NCI-H2196 (cell line): ENCODE measurements at regions not wholly inside any gene's neighbourhood (a gene's known extent, or its start where the extent isn't known, plus 50 kb on each side); places are given as distances from the start of the nearest gene placed in this dataset.
"Not testable (repeated sequence)": the region's sequence is repeated elsewhere in the genome, so short reads cannot be mapped to it uniquely, and the experiment has no call there.

Source experiments
- DNase-seq: peaks from one replicate; lab custom pipeline; 2025; ENCODE audit not compliant: unreplicated experiment; lab: John Stamatoyannopoulos, UW

DNA sequence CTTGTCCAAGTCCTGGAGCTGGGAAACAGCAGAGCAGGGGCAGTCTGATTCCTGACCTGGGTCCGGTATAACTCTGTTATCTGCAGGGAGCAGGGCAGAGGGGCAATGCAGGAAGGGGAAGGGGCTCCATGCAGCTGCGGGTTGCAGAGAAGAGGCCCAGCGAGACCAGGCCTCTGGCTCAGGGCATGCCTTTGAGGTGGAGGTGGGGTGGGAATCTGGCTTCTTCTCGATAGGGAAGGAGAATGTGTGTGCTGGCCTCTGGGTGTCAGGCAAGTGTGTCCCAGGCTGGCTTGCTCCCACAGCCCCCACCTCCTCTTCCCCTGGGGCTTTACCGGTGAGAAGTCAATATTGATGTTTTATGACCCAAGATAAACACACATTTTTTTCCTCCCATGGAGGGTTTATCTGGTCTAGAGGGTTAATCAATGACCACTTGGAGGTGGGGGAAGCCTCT is 187.1 kb upstream of the HAAO start:
- no peak for DNase-seq

DNA sequence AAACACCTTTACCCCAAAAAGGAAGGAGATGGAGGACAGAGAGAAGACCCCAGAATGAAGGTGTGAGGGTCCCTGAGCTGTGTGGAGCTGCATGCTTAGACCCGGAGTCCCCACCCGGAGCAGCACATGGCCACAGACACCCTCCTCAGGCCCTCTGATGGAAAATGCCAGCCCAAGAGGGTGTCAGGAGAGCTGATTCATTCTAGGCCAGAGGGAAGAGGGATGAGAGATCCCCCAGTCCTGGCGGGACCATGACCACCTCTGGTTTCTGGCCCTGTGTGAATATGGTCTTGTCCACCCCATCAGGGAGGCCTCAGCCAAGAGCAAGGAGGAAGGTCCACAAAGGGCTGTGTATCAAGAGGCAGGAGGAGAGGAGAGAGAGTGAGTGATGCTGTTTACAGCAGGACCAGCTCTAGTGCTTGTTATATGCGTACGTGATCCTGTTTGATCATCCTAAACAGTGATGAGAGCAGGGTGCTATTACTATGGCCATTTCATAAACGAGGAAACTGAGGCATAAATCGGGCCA is 186.6 kb upstream of the HAAO start:
- no peak for DNase-seq

DNA sequence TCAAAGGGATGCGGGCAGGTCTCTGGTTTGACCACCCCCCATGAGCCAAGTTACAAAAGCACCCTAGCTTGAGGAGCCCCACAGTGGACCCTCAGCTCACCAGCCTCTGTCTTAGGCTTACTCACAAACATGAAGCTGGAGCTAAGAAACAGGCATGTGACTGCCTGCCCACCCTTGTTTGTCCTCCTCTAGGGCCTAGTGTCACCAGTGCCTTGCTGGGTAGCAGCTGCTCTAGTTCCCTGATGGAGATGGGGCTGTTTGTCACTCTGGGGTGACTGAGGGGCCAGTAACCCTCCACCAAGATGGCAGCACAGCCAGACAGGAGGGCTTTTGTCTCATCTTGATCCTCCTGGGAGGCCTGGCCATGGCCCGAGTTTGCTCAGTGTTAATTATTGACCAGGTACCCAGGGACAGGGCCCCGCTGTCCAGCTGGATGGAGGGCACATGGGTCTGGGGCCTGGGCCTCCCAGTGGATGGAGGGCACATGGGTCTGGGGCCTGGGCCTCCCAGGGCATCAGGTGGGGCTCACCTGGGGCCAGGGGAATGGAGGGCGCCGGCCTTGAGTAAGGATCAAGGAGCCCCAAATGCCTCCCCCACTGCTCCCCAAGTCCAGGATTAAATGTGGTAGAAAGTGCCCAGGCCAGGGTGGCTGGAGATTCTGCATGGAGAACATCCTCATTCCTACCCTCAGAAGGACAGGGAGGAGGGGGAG is 185.9 kb upstream of the HAAO start:
- DNase-seq, result no peak

DNA sequence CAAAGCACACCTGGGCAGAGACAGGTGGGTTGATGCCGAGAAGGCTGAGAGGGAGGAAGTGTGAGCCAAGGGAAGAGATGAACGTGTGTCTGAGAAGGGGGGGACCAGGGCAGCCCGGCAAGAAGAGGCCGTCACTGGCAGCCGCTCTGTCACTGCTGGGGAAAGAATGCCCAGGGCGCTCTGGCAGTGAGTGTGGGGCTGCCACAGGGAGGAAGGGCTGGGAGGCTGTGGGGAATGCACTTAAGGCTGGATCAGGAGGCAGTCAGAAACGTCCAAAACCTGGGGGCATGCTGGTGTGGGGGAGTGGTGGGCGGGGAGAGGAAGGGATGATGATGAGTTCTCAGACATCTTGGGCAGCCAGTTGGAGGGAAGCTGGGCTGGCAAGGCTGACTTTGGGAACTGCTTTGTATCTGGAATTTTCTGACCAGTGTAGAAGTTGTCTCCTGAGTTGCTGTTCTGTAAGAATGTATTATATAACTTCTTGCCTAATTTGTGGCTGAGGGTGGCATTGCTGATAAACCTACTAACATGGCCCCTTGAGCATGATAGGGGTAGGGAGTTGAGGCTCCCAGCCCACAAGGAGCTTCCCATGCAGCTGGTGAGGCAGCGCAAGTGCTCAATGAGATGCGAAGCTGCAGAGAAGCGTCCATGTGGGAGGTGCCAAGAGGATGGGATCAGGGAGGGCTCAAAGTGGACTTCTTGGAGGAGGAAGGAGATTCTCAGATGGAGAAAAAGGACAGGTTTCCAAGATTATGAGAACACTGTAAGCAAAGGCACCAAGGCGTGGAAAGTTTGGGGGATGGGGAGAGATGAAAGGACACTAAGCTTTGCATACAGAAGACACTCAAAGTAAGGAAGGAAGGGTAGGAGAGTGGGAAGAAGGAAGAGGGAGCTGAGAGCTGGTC is 185.1 kb upstream of the HAAO start:
- no peak for DNase-seq

DNA sequence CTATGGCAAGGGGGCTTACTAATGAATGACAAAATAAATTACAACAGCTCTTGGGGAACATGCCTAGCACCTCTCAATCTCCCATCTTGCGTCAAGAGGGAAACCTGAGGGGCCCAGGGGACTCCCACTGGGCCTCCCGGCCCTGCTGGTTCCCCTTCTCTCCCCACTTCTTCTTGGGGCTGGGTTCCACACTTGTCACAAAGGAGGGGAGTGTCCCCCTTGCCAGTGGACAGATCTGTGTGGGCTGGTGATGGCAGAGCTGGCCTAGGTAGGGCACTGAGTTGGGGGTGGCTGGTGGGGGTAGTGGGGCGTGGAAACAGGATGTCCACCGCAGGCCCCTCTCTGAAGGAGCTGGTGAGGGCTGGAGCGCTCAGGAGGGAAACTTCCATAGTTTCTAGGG is 184.0 kb upstream of the HAAO start:
- DNase-seq, result no peak

DNA sequence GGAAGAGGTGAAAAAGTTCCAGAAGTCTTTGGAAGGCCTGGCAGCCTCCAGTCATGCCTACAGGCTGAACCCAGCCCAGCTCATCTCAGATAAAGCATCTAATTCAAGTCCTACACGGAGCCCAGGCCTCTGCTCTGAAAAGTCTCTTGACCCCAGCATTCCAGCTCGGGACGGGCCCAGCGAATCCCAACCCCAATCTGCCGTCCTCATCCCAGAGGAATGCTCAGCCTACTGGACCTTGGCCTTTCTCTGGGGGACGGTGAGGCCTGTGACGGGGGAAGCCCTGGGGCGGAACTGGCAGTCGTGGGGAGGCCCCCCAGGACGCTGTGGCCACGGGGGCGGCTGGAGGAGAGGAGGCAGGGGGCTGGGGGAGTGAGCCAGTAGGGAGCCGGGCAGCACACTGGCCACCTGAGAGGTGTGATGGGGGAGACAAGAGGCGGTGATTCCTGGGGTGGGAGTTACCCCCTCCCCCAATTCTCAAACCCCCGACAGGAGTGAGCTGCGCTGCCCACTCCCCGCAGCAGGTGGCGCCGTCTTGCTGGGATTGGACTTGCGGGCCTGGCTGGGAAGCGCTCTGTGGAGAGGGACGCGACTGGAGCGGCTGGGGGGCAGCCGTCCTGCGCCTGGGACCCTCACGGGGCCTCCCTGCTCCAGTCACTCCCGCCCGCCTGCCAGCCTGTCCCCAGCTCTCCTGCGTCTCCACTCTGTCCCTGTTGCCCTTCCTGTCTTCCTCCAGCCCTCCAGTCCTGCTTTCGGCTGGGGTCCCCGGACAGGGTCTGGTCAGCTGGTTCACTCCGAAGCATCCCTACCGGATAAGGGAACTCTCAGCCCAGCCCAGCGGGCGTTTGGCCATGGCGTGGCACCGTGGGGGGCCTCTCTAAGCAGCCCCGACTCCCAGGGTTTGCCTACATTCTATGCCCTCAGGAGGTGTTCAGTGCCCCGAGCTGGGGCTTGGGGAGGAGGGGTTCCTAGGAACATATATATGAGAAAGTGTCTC is 182.6 kb upstream of the HAAO start:
- DNase-seq, result peak; percentile 44

DNA sequence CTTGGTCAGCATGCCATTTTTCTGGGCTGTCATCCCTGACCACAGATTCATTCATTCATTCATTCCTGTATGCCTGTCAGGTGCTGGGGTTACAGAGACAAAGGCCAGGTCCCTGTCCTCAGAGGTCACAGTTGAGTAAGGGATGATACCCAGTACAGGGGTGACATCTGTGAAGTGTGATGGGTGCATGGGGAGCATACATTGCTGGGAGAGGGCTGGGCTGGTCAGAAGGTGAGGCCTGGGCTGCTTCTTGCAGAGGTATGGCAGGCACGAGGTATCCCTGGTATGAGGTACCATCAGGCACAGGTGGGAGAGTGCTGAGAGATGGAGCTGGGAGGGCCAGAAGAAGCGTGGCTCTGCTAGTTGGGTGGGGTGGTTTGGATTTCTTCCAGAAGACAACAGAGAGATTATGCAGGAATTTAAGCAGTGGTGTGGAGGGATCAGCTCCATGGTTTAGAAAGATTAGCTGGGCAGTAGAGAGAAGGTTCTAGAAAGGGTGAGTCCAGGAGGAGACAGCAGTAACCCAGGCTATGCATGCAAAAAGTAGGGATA is 181.9 kb upstream of the HAAO start:
- no peak for DNase-seq

DNA sequence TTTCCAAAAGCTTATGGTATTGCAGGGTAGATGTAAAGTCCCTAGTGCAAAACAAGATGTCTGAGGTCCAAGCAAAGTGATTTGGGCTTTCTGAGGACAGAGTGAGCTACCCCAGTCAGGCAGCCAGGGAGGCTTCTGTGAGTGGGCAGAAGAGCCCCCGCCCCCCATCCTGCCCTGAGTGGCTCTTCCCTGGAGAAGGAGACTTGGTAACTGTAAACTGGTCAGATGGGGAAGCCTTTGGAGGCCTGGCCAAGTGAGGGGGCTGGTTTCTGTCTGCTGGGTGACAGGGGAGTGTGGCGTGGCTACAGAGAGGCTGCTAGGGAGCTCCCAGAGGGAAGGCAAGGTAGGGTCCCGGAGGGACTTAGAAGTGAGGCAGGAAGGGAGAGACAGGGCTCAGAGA is 181.3 kb upstream of the HAAO start:
- no peak for DNase-seq

DNA sequence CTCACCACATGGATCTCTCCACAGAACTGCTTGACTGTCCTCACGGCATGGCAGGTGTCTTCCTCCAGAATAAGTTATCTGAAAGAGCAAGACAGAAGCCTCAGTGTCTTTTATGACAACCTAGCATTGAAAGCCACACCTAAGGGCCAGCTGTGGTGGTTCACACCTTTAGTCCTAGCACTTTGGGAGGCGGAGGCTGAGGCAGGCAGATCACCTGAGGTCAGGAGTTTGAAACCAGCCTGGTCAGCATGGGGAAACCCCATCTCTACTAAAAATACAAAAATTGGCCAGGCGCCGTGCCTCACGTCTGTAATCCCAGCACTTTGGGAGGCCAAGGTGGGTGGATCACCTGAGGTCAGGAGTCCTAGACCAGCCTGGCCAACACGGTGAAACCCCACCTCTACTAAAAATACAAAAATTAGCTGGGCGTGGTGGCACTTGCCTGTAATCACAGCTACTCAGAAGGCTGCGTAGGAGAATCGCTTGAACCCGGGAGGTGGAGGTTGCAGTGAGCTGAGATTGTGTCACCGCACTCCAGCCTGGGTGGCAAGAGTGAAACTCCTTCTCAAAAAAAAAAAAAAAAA is 180.6 kb upstream of the HAAO start:
- not testable (repeated sequence) for DNase-seq

DNA sequence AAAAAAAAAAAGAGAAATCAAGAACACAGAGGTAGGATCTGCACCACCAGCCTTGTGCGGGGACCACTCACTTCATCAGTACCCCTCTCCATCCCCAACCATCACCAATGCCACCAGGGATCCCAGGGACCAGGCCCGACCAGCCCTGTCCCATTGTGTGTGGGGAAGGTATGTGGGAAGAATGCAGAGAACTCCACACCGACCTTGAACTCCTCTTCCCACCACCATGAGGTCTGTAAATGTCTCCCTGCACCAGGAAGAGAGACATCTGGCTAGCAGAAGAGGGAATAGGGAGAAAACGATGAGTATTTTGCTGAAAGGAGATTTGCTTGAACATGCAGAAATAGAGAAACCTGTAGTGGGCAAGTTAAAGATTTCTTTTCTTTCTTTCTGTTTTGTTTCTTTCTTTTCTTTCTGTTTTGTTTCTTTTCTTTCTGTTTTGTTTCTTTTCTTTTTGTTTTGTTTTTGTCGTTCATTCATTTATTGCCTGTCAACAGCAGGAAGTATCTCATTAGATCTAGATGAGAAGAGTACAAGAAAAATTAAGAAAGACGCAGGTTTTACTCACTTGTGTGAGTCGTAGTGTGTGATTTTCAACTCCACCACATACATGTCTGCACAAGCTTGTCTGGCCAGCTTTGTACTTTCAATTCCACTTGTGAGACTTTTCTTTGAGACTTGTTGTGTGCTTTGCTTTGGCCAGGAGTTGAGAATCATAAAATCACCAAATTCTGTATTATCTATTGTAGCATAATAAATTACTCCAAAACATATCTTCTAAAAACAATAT is 179.8 kb upstream of the HAAO start:
- no peak for DNase-seq

DNA sequence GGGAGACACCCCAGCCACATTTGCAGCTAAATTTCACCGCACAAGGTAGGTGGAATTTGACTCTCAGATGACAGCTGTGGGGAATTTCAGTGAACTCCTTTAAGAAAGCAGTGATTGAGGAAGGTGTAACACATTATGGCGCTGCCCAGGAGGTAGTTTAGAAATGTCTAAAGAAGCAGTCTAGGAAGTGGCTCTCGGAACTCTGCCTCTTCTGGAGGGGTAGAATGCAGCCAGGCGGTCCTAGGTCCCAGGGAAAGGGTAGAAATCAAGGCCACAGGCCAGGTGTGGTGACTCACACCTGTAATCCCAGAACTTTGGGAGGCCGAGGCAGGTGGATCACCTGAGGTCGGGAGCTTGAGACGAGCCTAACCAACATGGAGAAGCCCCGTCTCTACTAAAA is 179.0 kb upstream of the HAAO start:
- no peak for DNase-seq

DNA sequence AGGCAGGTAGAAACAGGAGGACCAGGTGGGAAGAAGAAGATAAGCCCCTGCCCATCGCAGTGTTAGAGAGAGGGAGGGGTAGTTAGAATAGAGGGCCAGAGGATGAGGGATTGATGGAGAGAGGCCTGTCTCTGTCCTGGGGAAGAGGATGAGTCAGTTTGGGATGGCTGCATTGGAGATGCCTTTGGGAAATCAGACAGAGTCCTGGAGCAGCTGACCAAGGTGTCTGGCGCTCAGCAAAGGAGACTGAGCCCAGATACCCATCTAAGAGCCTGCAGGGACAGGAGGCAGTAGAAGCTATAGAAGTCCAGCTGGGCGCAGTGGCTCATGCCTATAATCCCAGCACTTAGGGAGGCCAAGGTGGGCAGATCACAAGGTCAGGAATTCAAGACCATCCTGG is 177.8 kb upstream of the HAAO start:
- DNase-seq, result no peak

DNA sequence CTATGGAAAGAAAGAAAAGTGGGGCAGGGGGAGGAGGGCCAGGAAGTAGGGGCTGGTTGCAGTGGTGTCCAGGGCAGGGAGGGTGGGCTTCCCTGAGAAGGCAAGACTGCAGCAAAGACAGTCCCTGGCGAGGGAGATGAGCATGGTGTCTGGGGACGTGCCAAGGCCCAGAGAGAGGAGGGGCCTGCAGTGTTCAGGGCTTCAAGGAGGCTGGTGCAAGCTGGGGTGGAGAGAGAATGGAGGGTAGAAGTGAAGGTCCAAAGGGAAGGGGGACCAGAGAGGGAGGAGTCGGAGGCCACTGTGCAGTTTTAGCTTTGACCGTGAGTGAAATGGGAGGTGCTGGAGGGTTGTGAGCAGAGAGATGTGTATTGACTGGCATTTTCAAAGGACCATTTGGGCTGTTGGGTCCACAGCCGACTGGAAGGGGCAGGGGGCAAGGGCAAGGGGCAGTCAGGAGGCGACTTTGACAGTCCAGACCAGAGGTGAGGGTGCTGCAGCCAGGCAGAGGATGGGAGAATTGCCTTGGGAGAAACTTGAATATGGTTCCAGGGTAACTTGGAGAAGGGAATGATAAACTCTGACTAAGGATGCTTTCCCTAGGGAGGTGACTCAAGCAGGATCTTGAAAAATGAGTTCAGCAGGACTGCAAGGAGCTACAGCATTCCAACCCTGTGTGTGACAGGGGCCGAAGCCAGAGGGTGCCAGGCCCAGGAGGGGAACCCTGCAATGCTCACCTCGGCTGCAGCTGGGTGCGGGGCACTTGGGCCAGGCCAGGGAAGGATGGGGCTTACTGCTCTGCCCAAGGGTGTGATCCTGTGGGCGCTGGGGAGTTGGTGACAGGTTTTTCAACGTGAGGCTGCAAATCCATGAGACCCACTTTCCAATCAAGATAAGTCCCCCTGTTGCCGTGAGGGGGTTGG is 177.1 kb upstream of the HAAO start:
- no peak for DNase-seq

DNA sequence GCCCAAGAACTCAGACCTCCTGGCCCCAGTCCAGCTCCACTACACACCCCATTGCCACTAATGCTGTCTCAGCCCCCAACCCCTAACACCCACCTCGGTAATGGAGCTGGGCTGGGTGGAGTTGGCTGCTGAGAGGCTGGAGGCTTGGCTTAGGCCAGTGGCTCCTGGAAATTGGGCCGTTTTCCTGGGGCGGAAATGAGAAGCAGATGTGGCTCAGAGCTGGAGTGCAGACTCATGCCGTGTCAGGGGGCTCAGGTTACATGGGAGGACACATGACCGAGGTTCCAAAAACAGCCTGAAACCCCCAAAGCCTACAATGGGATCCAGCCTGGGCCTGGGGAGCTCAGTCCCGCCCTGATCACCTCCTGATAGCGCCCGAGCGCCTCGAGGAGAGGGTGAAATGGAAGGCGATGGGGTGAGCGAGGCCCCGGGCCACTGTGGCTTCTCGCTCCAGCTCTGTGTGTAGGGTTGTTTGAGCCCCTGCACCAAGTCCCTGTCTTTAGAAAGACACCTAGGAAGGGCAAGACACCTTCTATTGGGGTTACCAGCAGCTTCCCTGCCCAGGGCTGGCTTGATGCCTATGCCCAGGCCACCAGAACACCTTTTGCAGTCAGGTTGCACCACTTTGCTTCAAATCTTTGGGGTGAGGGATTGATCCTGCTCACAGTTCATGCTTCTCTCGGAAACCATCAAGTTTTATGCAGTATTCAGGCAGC is 175.7 kb upstream of the HAAO start:
- DNase-seq, result no peak

DNA sequence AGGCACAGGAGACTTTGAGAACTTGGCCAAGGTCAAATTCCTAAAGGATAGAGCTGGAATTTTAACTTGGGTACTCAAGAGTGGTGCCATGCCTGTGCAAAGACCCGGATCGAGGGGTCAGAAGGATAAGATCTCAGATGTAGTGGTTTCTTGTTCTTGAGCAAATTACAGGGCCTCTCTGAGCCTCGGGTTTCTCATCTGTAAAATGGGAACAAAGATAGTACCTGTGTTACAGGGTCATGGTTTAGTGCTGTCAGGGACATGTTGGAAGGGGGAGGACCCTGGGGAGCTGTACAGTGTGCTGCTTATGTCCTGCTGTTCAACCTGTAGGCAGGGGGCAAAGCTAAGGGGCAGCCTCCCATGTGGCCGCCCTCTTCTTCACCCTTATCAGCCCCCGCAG is 173.5 kb upstream of the HAAO start:
- DNase-seq, result no peak

DNA sequence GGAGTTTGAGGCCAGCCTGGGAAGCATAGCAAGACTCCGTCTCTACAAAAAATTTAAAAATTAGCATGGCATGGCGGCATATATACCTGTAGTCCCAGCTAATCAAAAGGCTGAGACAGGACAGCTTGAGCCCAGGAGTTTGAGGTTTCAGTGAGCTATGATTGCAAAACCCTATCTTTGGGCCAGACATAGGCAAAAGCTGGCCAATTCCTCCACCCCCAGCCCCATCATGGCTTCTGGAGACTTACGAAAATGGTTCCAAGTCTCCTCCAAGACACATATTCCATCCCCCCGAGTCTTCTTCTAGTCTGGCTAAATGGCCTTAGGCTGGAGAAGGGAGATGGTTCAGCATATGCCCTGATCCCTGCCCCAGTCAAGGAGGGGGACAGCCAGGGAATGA is 172.8 kb upstream of the HAAO start:
- no peak for DNase-seq

DNA sequence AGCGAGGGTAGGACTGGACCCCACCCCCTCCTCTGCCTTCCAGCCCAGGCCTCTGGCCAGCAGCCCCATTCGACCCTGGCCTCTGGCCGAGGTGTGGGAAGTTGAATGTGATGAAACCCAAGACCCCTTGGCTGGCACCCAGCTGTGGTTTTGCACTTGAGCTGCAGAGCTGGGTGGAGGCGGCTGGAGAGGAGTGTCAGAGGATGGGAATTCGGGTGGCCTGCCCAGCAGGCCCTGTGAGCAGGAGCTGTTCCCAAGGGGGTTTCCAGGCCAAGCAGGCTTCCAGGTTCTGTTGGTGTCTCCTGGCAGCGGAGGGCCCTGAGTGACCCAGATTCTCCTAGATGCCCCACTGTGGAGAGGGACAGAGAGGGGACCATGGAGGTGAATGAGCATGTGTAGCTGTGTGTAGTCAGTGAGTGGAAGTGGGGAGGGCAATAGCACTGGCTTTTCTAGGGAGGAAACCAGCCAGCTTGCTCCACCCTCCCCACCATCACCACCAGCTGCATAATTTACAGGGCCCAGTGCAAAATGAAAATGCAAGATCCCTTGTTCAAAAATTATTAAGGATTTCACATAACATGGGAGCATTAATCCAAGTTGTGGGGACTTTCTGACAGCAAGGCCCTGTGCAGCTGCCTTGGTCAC is 172.2 kb upstream of the HAAO start:
- DNase-seq, result peak; percentile 74
